ENCODE measurements at regions not wholly inside any gene's neighbourhood (a gene's known extent, or its start where the extent isn't known, plus 50 kb on each side); places are given as distances from the start of the nearest gene placed in this dataset.

DNA sequence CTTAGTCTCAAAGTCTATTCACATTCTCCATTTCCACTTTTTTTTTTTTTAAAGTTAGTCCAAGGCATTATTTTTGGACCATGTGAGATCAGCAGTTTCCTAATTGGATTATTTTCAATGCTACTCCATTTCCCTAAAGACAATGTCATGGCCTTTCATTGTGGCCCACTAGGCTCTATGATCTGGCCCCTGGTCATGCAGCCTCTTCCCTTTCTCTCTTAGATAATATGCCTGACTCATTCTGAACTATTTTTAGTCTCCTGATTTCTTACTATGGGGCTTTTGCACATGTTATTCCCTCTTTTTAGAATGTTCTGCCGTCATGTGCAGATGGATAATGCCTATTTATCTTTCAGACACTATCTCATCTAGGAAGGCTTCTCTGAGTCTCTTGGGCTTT lies 157.3 kb downstream of the TMA16 start:
- TF ChIP-seq, protein P1, sequence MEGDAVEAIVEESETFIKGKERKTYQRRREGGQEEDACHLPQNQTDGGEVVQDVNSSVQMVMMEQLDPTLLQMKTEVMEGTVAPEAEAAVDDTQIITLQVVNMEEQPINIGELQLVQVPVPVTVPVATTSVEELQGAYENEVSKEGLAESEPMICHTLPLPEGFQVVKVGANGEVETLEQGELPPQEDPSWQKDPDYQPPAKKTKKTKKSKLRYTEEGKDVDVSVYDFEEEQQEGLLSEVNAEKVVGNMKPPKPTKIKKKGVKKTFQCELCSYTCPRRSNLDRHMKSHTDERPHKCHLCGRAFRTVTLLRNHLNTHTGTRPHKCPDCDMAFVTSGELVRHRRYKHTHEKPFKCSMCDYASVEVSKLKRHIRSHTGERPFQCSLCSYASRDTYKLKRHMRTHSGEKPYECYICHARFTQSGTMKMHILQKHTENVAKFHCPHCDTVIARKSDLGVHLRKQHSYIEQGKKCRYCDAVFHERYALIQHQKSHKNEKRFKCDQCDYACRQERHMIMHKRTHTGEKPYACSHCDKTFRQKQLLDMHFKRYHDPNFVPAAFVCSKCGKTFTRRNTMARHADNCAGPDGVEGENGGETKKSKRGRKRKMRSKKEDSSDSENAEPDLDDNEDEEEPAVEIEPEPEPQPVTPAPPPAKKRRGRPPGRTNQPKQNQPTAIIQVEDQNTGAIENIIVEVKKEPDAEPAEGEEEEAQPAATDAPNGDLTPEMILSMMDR (IDR thresholded peaks at IDR 0.05): no peak
- TF ChIP-seq POLR2A (IDR thresholded peaks at IDR 0.05): no peak
